HFFc6 (cell line): ENCODE measurements at regions not wholly inside any gene's neighbourhood (a gene's known extent, or its start where the extent isn't known, plus 50 kb on each side); places are given as distances from the start of the nearest gene placed in this dataset.

Source experiments
- DNase-seq: peaks from one replicate; pipeline ENCODE4 v3.0.0-alpha.2; 2018
- H3K27ac Mint-ChIP-seq: 2 replicates; pipeline ENCODE4 v1.8.0; 2020; ENCODE audit warnings: mild to moderate bottlenecking, mixed read lengths
- H3K27me3 Mint-ChIP-seq: 2 replicates; pipeline ENCODE4 v1.8.0; 2021; ENCODE audit warnings: mild to moderate bottlenecking, moderate library complexity, mixed read lengths; ENCODE audit not compliant: insufficient read depth
- H3K36me3 Mint-ChIP-seq: 2 replicates; pipeline ENCODE4 v1.8.0; 2021; ENCODE audit warnings: low read depth, mixed read lengths
- H3K4me1 Mint-ChIP-seq: 2 replicates; pipeline ENCODE4 v1.8.0; 2020; ENCODE audit warnings: low read depth, mixed read lengths
- H3K4me3 Mint-ChIP-seq: 2 replicates; pipeline ENCODE4 v1.8.0; 2020; ENCODE audit warnings: mild to moderate bottlenecking, moderate library complexity, mixed read lengths
- H3K9me3 Mint-ChIP-seq: 2 replicates; pipeline ENCODE4 v1.8.0; 2020; ENCODE audit warnings: mild to moderate bottlenecking, mixed read lengths
- CTCF ChIP-seq: fragments of 200-600 bp; sonication (generic); IDR thresholded peaks from 2 replicates; pipeline ENCODE4 v1.5.0; 2021; ENCODE audit warnings: antibody characterized with exemption, mild to moderate bottlenecking

- no peak overlapping the region for H3K4me3 Mint-ChIP-seq
- no peak for TF ChIP-seq CTCF
- H3K27me3 Mint-ChIP-seq: no peaks in the 10 kb centered on the region; the same call in 1 of the 2 replicates
- peaks cover 47% of the 10 kb centered on the region for H3K9me3 Mint-ChIP-seq
- no peak overlapping the region for H3K27ac Mint-ChIP-seq
- DNase-seq: no peak
- no peaks in the 10 kb centered on the region for H3K36me3 Mint-ChIP-seq
- no peaks in the 10 kb centered on the region for H3K4me1 Mint-ChIP-seq
These were observed 218.0 kb upstream of the GALNT17 start for GRCh38 chr7:70913924-70914323.

- Mint-ChIP-seq H3K4me3 (no peak overlapping the region), H3K9me3 (peaks cover 57% of the 10 kb centered on the region), H3K27ac (no peak overlapping the region), H3K27me3 (no peaks in the 10 kb centered on the region; the same call in 1 of the 2 replicates), H3K36me3 (no peaks in the 10 kb centered on the region), H3K4me1 (no peaks in the 10 kb centered on the region)
- TF ChIP-seq CTCF: no peak
- DNase-seq: no peak
These were observed 216.9 kb upstream of the GALNT17 start for GRCh38 chr7:70915067-70915466.

- H3K27me3 Mint-ChIP-seq: no peaks in the 10 kb centered on the region; the same call in 1 of the 2 replicates
- no peak for TF ChIP-seq CTCF
- DNase-seq: no peak
- H3K4me1 Mint-ChIP-seq: no peaks in the 10 kb centered on the region
- no peaks in the 10 kb centered on the region for H3K36me3 Mint-ChIP-seq
- H3K27ac Mint-ChIP-seq: no peak overlapping the region
- H3K4me3 Mint-ChIP-seq: no peak overlapping the region
- peaks cover 54% of the 10 kb centered on the region for H3K9me3 Mint-ChIP-seq
These were observed 212.4 kb upstream of the GALNT17 start for GRCh38 chr7:70919481-70920073.

- DNase-seq: no peak
- peaks cover 66% of the 10 kb centered on the region for H3K9me3 Mint-ChIP-seq
- no peaks in the 10 kb centered on the region for H3K36me3 Mint-ChIP-seq
- H3K4me3 Mint-ChIP-seq: no peak overlapping the region
- H3K27ac Mint-ChIP-seq: no peak overlapping the region
- H3K4me1 Mint-ChIP-seq: no peaks in the 10 kb centered on the region
- H3K27me3 Mint-ChIP-seq: no peaks in the 10 kb centered on the region; the same call in 1 of the 2 replicates
- no peak for TF ChIP-seq CTCF
These were observed 211.1 kb upstream of the GALNT17 start for GRCh38 chr7:70920876-70921275.

- no peak for DNase-seq
- no peaks in the 10 kb centered on the region; the same call in 1 of the 2 replicates for H3K27me3 Mint-ChIP-seq
- no peak for TF ChIP-seq CTCF
- H3K4me1 Mint-ChIP-seq: no peaks in the 10 kb centered on the region
- H3K9me3 Mint-ChIP-seq: peaks cover 69% of the 10 kb centered on the region
- H3K36me3 Mint-ChIP-seq: no peaks in the 10 kb centered on the region; the same call in 1 of the 2 replicates
- H3K4me3 Mint-ChIP-seq: no peak overlapping the region
- H3K27ac Mint-ChIP-seq: no peak overlapping the region
These were observed 208.6 kb upstream of the GALNT17 start for GRCh38 chr7:70923181-70923845.
